T1000 (cell line): ENCODE measurements at regions not wholly inside any gene's neighbourhood (a gene's known extent, or its start where the extent isn't known, plus 50 kb on each side); places are given as distances from the start of the nearest gene placed in this dataset.

Experiments
- DNase-seq: peaks from one replicate; lab custom pipeline; 2025; ENCODE audit warnings: mixed read lengths; lab: John Stamatoyannopoulos, UW

DNA sequence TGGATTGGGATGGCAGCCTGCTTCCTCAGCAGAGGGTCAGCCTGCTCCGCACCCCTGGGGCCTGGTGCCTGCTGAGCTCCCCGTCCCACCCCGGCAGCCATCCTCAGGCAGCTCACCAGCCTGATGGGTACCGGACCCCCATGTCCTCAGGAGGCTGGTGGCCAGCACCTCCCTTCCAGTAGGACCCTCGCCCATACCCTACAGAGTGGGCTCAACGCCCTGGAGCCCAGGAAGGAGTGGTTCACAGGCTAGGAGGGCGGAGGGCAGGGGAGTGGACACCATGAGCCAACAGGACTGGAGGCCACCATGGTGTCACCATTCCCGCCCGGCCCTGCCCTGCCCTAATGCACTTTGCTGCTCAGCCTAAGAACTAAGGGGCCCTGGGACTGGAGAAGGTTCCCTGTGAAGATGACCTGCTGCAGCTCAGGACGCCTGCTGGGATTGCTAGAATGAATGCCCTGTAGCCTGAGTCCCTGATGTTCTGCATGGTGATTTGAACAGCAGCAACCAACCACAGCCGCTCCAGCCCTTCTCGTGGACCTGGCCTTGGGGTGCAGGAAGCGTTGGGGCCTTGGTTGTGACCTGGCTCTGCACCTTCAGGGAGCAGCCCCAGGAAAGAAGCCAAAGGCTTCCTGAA, 1080.8 kb downstream of the BRD1 start:
- DNase-seq: no peak

DNA sequence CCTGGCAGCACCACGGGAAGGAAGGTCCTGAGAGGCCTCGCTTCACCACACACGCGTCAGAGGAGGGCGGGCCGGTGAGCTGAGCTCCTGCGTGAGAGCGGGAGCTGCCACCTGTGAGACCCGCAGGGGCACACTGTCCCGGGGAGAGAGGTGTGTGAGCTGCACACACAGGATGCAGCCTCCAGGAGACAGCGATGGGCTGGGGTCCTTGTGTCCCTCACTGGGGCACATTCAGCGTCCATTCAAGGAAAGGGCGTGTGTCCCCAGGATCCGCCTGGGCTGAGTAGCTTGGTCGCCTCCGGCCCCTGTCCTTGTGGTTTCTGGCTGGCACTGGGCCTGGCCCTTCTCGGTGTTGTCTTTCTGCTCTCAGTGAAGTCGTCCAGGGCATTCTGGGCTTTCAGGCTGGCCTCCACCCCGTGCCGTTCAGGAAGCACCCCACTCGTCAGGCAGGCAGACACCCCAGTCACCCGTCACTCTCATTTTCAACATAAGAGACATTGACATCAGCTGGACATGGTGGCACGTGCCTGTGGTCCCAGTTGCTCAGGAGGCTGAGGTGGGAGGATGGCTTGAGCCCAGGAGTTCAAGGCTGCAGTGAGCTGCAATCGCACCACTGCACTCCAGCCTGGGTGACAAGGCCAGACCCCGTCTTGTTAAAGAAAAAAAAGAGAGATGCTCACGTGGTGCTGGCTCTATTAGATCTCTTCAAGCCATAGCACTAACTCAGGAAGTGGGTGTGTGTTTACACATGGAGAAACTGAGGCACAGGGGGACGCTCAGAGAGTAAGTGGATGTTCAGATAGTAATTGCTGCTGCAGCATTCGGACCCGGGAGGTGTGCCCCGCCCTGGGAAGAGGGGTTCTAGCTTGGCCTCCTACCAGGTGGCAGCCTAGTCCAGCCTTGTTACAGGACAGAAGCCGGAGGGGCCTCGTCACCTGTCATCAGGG, 1081.6 kb downstream of the BRD1 start:
- DNase-seq: no peak

DNA sequence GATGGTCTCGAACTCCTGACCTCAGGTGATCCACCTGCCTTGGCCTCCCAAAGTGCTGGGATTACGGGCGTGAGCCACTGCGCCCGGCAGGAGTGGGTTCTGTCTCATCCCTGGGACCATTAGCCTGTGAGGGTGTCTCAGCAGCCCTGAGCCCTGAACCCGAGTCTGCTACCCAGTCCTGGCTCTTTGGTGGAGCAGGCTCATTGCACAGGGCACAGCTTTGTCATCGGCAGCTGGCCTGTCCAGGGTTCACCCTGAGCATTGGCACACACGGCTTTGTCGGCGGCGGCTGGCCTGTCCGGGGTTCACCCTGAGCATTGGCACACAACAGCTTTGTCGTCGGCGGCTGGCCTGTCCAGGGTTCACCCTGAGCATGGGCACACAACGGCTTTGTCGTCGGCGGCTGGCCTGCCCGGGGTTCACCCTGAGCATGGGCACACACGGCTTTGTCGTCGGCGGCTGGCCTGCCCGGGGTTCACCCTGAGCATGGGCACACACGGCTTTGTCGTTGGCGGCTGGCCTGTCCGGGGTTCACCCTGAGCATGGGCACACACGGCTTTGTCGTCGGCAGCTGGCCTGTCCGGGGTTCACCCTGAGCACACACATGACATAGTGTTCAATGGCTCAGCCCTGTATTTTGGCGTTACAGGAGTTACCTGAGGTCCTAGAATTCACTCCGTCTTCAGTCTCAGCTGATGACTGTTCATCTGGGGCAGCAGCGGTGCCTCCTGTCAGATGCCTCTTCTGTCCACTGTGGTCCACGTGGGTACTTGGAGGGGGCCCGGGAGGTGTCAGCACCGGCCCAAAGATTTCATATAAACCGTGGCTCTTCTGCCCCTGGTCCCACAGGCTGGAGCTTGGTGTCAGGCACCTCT, 1082.5 kb downstream of the BRD1 start:
- DNase-seq: no peak

DNA sequence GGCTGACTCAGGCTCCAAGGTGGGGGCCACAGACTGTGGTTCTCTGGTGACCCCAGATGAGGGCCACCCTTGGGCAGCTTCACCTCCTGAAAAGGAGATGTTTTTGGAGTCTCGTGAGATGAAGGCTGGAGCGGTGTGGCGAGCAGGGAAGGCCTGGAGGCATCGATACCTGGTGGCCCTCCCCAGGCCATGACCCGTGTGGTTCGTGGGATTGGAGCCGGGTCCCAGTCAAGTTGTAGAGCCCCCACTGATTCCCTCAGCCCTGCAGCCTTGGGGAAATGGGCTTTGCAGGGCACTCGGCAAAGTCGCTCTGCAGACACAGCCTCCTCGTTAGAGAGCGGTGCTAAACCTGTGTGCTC, 1083.4 kb downstream of the BRD1 start:
- no peak for DNase-seq

DNA sequence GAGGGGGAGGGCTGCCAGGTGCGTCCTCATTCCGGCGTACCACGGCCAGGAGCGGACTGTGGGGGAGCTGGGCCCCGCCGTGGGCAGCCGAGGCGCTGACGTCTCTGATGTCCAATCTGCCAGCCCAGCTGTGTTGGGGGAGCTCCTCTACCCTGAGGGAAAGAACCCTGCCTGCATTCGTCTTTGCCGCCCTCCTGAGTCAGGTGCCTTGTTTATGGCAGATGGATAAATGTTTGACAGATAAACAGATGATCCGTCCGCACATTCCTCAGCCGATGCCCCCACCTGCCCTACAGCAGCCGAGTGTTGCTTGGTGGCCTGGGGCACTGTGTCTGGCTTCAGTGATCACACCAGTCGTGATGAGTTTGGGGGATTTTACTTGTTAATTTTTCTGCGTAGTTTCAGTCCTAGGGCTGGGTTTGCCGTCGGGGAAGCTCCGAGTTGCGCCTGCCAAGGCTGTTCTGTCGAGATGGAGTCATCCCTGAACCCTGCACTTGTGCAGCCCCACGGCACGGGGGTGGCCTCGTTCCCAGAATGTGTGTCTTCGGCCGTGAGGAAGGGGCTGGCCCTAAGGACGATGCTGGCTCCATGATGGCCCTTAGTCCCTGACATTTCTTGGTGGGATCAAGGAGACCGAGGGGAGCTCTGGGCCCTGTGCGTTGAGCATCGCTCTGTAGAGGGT, 1083.9 kb downstream of the BRD1 start:
- no peak for DNase-seq

DNA sequence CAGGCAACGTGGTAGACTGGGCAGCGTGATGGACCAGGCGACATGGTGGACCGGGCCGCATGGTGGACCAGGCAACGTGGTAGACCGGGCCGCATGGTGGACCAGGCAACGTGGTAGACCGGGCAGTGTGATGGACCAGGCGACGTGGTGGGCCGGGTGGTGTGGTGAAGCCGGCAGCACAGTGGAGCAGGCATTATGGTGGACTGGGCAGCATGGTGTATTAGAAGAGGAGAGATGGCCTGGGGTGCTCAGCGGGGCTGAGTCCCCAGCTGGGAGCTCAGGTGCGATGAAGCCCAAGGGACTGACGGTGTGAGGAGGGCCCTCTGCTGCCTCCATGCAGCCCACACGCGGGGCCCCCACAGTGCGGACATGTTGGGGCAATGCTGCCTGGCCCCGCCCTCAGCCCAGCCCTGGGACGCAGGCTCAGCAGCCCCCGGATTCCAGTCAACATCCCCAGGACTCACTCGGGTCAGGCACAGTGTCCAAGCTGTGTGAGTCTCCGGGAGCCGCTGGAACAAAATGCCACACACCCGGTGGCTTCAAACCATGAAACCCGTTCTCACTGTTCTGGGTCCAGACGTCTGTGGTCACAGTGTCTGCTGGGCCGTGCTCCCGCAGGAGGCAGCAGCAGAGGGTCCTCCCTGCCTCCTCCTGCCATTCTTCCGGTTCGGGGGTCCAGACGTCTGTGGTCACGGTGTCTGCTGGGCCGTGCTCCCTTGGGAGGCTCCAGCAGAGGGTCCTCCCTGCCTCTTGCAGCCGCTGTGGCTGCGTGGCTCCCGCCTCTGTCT, 1084.9 kb downstream of the BRD1 start:
- no peak for DNase-seq

DNA sequence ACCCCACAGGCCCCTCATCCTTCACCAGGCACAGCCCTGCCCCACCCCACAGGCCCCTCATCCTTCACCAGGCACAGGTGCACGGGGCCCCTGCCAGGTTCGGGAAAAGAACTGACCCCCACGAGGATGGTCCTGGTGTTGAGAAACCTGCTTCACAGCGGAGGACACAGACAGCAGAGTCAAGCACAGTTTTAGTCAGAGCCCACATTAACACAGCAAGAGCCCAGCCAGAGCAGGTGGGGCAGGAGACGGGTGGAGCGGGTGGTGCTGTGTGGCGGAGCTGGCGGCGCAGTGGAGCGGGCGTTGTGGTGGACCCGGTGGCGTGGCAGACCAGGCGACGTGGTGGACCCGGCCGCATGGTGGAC, 1085.5 kb downstream of the BRD1 start:
- DNase-seq: no peak

DNA sequence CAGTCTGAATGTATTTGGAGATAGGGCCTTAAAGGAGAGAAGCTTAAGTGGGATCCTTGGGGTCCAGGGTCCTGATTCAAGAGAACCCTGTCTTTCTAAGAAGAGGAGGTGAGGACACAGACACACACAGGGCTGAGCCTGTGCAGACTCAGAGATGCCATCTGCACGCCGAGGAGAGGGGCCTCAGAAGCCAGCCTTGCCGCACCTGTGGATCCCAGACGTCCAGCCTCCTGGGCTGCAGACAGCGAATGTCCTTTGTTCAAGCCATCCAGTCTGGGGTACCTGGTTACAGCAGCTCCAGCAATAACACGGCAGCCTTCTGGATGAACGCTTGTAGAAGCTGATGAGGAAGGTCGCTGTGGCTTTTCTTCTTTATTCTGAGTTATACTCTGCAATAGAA, 1086.1 kb downstream of the BRD1 start:
- no peak for DNase-seq

DNA sequence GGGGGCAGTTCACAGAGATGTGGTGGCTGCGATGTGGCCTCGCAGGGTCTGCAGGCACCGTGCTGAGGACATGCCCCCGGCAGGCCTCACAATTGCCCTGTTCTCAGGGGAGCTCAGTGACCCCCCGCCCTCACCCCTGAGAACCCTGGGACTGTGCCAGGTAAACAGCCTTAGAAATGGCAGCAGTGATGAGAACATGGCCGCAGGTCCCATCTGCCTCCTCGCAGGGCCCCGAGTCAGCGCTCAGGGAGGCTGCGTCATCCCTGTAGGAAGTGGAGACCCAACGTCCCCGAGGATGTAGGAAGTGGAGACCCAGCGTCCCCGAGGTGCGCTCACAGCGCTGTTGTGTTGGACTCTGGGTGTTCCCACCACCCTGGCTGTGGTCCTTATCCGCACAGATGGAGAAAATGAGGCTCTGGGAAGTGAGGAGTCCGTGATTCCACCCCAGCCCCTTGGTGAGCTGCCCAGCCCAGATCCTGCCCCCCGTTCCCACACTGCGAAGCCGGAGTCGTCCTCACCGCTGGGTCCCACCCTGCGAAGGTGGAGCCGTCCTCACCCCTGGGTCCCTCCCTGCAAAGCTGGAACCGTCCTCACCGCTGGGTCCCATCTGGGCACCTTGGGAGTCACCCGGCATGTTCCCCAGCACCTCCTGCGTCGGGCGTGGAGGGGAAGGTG, 1086.8 kb downstream of the BRD1 start:
- DNase-seq: no peak

DNA sequence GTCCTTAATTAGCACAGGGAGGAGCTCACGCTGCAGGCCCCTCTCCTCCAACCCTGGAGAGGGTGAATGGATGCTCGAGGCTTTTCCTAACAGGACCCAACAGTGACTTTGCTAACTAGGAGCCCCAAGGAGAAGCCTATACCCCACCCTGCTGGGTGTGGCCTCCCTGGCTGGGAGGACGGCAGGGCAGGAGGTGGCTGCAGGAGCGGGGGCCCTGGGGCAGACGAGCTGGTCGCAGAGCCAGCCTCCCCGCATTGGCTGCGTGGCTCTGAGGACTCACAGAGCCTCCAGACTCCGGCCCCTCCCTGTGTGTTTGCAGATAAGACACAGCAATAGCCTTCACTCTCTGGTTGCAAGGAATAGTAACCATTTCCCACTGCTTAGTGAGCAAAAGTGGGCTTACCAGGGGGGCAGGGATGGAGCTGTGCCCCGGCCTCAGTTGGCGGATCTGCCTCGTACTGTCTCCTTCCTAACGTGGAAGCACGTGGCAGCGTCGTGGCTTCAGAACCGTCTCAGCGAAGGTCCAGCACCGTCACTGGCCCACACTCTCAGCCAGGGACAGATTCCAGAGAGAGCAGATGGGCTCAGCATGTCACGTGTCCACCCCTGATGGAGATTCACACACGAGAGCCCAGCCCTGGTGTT, 1087.5 kb downstream of the BRD1 start:
- DNase-seq: no peak

DNA sequence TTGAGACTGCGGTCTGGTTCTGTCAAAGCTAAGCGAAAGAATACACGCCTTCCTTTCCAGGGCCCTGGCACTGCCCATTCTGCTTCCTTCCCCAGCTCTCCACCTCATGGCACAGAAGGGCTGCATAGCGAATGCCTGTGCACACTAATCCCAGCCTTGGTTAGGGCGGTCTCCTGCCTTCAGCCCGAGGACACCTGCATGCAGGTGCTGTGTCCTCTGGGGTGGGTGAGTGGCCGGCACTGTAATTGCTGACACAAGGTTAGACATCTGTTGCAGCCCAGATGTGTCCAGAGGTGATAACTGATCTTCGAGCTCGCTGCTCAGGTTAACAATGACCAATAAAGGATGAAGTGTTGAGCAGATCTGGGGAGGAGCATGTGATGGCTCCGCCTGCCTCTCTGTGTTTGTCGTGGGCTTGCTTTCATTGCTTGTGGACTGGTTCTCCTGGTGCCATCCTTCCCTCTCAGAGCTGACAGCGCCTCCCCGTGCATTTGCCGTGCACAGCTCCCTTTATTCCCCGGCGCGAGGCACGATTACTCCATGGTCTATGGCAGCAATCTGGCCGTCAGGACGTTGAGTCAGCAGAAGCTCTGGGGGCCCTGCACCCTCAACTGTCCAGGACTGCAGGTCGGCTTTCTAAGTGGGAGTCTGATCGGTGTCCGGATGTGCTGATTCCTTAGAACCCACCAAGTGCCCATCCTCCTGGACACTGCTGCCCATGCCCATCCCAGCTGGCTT, 1088.2 kb downstream of the BRD1 start:
- DNase-seq: no peak

DNA sequence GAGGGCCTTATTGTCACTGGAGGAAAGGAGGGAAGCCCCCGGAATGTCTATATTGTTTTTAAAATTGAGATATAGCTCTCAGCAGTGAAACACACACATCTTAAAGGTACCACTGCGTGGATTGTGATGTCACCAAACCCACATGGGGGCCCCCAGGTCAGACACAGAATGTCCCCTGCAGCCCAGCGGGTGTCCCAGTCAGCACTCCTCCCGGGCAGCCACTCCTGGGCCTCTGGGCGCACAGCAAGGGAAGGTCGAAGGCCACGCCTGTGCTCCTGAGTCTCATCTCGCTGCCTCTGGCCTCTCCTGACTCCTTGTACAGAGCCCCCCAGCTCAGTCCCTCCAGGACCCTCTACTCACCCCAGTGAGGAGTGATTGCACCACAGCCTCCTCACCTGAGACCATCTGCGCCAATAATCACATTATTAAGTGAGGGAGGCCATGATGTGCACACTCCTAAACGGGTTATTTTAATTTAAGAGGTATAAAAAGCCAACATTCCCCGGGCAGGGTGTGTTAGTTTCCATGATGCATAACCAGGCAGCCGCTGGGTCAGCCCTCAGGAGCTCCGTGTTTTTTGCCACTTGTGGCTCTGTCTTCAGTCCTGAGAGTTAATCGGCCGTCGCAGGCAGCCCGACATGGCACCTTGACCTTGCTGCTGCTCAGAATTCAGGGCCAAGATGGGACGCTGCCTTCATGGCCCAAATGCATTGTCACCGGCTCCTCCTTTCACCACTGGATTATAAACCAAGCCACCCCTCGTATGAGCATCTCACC, 1089.3 kb downstream of the BRD1 start:
- no peak for DNase-seq

DNA sequence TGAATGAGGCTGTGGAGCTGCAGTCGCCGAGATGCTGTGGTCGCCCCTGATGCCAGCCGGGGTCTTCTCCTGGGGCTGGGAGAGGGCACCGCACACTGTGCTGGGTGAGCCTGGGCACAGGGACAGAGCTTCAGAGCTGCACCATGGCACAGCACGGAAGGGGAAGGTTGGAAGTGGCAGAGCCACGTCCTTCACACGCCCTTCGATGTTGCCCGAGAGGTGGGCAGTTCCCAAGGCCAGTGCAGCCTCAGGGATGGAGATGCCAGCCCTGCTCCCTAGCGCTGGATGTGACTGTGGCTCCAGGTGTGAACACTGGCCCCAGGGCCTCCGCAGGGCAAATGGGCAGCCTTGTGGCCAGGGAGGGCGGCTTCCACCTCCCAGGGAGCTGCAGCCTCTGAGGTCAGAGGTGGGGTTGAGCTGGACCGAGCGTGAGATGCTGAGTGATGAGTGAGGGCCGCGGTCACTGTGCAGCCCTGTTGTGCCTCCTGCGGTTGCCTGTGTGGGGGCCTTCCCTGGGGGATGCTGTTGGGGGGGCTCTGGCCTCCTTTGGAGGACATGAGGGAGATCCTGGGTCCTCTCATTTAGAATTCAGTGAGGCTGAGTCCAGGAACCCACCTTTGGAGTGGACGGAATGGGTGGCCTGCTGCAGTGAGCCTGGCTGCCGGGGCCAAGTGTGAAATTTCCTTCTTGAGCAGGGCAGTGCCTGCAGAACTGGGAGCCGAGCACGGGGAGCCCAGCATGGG, 1090.0 kb downstream of the BRD1 start:
- DNase-seq: no peak

DNA sequence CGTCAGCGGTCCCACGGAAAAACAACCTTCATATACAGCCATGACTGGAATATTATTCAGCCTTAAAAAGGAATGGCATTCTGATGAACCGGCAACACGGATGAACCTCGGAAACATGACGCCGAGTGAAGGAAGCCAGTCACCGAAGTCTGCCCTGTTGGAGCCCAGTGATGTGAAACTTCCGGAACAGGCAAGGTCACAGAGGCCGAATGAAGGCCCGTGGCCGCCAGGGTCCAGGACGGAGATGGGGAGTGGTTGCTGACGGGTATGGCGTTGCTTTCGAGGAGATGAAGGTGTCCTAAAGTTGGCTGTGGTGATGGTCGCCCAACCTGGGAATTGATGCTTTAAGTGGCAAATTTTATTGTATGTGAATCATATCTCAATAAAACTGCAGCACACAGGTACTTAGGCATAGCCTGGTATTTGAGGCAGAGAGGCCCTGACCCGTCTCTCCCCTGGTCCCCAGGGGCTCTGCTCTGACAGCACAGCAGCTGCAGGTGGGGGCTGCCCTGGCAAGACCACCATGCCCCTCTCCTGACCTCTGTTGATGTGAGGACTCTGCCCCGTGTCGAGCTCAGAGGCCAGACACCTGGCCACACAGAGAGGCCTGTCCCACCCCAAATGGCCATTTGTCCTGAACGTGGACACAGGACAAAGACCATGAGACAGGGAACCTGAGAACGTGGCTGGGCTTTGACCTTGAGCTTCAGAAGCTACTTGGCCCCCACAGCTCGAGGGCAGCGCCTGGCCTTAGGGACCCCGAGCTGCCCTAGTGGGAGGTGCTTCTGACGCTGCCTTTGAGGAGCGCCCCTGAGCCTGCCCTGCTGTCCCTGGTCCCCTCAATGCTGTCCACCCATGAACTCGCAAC, 1090.8 kb downstream of the BRD1 start:
- no peak for DNase-seq

DNA sequence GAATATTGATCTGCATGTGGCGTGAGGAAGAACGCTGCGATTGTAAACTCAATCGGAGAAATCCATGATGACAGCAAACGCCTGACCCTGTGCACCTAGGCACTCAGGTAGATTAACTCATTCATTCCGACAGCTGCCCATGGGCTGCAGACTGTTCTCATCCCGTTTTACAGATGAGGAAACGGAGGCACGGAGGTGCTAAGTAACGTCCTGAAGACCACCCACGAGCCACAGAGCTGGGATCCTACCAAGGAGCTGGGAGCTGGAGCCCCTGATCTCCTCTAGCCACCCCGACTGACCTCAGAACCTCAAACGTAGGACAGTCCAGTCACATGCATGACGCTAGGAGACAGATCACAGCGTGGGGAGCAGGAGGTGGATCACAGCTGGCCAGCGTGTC, 1092.7 kb downstream of the BRD1 start:
- no peak for DNase-seq

DNA sequence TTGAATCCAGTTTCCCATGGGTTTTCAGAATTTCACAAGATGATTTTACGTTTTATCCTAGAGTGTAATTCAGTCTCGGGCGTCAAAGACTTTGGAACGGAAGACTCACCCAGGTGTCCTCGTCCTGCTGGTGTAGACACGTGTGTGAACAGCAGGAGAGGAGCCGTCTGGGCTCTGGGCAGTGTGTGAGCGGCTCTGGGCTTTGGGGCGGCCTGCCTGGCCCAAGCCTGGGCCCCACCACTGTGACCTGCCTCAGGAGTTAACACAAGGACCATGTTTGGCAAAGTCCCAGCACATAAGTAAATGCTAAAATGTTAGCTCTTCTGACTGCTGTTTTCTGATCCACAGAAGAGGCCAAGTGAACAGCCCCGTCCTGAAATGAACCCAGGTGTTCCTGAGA, 1093.3 kb downstream of the BRD1 start:
- DNase-seq: no peak
